HG02852 (cell line): ENCODE measurements at regions not wholly inside any gene's neighbourhood (a gene's known extent, or its start where the extent isn't known, plus 50 kb on each side); places are given as distances from the start of the nearest gene placed in this dataset.

Source experiments
- ATAC-seq: cut with Tn5 transposase; IDR thresholded peaks from one replicate; pipeline ENCODE4 v1.9.1; 2021; ENCODE audit warnings: mild to moderate bottlenecking, moderate library complexity; ENCODE audit not compliant: unreplicated experiment

DNA sequence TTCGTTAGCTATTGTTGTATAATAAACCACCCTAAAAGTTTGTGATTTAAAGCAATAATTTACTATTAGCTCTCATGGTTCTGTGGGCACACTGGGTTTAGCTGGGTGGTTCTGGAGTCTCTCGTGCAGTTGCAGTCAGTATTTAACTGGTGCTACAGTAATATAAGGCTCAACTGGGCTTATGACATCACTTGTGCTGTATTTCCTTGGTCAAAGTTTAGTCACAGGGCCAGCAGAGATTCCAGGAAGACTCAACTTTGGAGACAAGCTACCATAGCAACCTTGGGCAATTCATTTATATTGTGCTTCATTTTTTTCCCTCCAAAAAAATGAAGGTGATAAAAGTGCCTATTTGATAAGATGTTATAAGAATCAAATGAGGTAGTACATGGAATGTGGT, 204.2 kb upstream of the GUCY1A2 start:
- no peak for ATAC-seq

DNA sequence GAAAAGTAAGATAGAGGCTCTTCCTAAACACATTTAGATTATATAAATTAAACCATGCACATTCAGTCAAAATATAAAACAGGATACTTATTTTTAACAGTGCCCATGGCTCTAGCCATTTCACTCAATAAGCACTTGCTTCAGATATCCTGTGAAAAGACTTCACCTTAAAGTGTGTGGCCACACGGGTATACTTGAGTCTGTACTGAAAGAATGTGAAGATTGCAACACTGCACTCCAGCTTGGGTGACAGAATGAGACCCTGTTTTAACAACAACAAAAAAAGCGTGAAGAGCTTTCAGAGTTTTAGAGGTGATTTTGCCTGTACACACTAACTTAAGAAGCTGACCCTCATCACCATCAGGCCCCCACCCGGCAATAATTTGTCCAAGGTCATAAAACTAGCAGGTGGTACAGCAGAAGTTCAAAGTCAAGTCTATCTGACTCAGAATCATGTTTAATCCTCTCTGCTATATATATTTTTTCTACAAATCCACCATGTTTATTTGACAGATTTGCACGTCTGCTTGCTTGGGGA, 203.5 kb upstream of the GUCY1A2 start:
- no peak for ATAC-seq

GRCh38 chr11:107218123-107219013, 200.1 kb upstream of the GUCY1A2 start:
- ATAC-seq, result no peak

DNA sequence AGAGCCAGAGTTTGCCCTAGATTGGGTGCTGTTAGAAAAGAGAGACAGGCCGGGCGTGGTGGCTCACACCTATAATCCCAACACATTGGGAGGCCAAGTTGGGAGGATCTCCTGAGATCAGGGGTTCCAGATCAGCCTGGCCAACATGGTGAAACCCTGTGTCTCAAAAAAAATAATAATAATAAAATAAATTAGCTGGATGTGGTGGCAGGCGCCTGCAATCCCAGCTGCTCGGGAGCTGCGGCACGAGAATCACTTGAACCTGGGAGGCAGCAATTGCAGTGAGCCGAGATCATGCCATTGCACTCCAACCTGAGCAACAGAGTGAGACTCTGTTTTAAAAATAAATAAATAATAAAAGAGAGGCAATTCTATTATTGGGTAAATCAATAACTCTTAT, 199.2 kb upstream of the GUCY1A2 start:
- ATAC-seq, result no peak

DNA sequence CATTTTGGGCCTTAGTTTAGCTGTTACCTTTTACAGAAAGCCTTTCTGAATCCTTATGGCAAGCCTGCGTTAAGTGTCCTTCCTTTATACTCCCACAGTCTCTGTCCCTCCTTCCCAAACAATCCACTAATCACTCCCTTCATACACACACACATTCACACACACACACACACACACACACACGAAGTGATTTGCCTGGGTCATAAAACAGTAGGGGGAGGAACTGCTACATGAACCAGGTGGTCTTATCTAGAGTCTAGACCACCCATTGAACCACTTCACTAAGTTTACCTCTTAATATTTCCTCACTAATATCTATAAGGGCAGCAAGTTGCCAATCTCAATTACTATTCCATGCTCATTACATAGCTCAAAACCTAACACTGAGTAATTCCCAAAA, 196.7 kb upstream of the GUCY1A2 start:
- ATAC-seq, result no peak

GRCh38 chr11:107203656-107204055, 185.4 kb upstream of the GUCY1A2 start:
- no peak for ATAC-seq

GRCh38 chr11:107202241-107202640, 184.0 kb upstream of the GUCY1A2 start:
- ATAC-seq, result no peak

GRCh38 chr11:107198490-107199007, 180.3 kb upstream of the GUCY1A2 start:
- no peak for ATAC-seq

- ATAC-seq, result no peak
These were observed 179.7 kb upstream of the GUCY1A2 start for GRCh38 chr11:107197932-107198331.

GRCh38 chr11:107196732-107197131, 178.5 kb upstream of the GUCY1A2 start:
- ATAC-seq, result no peak

DNA sequence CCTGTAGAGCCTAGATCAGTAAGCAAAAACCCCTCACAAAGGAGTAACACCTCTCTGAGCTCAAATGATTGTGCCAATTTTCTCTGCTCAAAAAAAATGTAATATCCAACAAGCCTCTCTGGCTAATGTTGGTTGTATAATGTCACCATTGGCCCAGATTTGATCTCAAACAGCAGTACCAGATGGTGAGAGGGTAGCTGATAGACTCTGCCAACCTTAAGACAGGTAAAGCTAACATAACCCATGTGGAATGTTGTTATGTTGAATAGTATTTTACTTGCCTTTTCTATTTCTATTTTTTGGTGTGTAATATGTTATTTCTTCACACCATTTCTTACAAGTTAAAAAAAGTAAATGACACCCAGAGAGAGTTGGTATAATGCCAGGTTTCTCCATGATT, 166.7 kb upstream of the GUCY1A2 start:
- ATAC-seq, result no peak

GRCh38 chr11:107183953-107184352, 165.7 kb upstream of the GUCY1A2 start:
- no peak for ATAC-seq

DNA sequence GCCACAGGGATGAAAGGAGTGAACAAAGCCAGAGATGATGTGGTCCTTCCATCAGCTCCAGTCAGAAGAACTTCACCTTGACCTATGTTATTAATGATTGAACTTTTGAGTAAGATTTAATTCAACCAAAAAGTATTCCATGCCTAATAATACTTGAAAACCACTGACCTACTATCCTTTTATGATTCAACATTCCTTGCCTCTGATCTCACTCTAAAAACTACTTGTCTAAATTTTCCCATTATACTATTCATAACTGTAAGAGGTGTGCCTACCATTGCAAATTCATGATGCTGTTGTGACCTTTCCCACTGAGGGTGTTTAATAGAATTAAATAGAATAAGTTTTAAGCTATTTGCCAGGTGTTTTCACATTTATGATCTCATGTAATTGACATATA, 164.7 kb upstream of the GUCY1A2 start:
- no peak for ATAC-seq

DNA sequence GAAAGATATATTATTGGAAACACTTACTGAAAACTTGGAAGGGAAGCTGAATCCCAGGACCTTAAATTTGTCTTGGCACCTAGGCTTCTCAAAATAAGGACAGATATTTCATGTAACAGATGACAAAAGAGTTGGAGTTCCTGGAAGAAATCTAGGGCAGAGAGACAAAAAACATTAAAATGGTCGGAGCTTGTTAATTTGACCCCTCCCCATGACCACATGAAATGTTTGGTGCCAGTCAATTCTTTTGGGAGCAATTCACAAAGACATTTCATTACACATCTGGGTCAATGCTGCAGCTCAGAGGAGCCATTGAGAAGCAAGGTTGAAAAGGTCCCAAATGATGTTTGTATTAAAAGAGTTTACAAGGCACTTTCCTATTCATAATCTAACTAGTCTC, 162.0 kb upstream of the GUCY1A2 start:
- ATAC-seq, result no peak

- no peak for ATAC-seq
These were observed 161.6 kb upstream of the GUCY1A2 start for GRCh38 chr11:107179829-107180228.

- no peak for ATAC-seq
These were observed 158.8 kb upstream of the GUCY1A2 start for GRCh38 chr11:107177106-107177477.

DNA sequence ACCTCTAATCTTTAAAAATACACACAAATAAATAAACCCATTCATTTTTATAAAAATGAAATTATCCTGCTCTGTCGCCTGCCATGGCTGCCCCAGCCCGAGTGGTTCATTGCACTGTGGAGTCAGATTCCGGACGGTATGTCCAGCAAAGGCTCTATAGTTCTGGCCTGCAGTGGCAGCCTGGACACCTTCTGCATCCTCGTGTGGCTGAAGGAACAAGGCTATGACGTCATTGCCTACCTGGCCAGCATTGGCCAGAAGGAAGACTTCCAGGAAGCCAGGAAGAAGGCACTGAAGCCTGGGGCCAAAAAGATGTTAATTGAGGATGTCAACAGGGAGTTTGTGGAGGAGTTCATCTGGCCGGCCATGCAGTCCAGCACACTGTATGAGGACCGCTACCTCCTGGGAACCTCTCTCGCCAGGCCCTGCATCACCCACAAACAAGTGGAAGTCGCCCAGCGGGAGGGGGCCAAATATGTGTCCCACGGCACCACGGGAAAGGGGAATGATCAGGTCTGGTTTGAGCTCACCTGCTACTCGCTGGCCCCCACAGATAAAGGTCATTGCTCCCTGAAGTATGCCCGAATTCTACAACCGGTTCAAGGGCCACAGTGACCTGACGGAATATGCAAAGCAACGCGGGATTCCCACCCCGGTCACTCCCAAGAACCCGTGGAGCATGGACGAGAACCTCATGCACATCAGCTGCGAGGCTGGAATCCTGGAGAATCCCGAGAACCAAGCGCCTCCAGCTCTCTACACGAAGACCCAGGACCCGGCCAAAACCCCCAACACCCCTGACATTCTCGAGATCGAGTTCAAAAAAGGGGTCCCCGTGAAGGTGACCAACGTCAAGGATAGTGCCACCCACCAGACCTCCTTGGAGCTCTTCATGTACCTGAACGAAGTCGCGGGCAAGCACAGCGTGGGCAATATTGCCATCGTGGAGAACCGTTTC, 158.2 kb upstream of the GUCY1A2 start:
- no peak for ATAC-seq

DNA sequence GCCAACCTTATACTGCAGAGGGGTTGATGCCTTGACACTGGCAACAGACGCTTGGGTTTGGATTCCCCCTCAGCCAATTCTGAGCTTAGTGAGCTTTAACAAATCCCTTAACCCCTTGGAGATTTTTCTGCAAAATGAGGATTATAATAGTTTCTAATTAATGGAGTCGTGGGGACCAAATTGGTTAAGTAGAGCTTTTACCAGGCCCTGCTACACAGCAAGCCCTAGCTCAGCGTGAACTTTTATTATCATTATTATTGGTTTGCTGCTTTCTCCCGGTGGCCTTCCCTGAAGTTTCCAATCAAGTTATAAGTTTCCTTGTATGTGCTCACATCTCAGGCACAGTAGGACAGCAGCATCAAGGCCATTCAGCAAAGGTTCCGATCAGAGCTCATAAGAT, 156.6 kb upstream of the GUCY1A2 start:
- no peak for ATAC-seq

- ATAC-seq, result no peak
These were observed 154.7 kb upstream of the GUCY1A2 start for GRCh38 chr11:107172996-107173395.

GRCh38 chr11:107157809-107158187, 139.5 kb upstream of the GUCY1A2 start:
- no peak for ATAC-seq

GRCh38 chr11:107157146-107157808, 139.0 kb upstream of the GUCY1A2 start:
- no peak for ATAC-seq
